Gastrocnemius medialis (tissue), 4 donors: ENCODE measurements at regions not wholly inside any gene's neighbourhood (a gene's known extent, or its start where the extent isn't known, plus 50 kb on each side); places are given as distances from the start of the nearest gene placed in this dataset.

Source experiments
- ATAC-seq, 2 donors: fragments of 150-250 bp; one replicate each; pipeline ENCODE4 v1.9.1; 2016
- DNase-seq, 2 donors: peaks; one replicate each; pipeline ENCODE4 v3.0.0-alpha.2; 2019
- H3K27ac ChIP-seq, 4 donors: fragments of 200-600 bp; sonication (generic); 1 replicate in 1 of 4; 2 replicates in 3 of 4; pipeline ENCODE4 v1.5.1; 2016 to 2018; ENCODE audit warnings: mild to moderate bottlenecking in 2 of 4, moderate library complexity in 1 of 4
- H3K27me3 ChIP-seq, 3 donors: fragments of 200-600 bp; sonication (generic) in 2 of 3; 1 replicate in 1 of 3; 2 replicates in 2 of 3; pipeline versions ENCODE4 v1.5.1 to v1.6.0; 2016 to 2019; ENCODE audit warnings: mild to moderate bottlenecking in 1 of 3, moderate library complexity in 1 of 3
- H3K36me3 ChIP-seq, 2 donors: fragments of 200-600 bp; sonication (generic) in 1 of 2; one replicate each; pipeline ENCODE4 v1.5.1; 2017 to 2018
- H3K4me1 ChIP-seq, 2 donors: fragments of 200-600 bp; sonication (generic) in 1 of 2; one replicate each; pipeline ENCODE4 v1.5.1; 2016 to 2017; ENCODE audit warnings: mild to moderate bottlenecking in 2 of 2
- H3K4me3 ChIP-seq, 4 donors: fragments of 200-600 bp; sonication (generic) in 3 of 4; 1 replicate in 1 of 4; 2 replicates in 3 of 4; pipeline ENCODE4 v1.5.1; 2016 to 2019; ENCODE audit warnings: mild to moderate bottlenecking in 2 of 4
- H3K9me3 ChIP-seq, 3 donors: fragments of 200-600 bp; sonication (generic) in 2 of 3; 1 replicate in 1 of 3; 2 replicates in 2 of 3; pipeline ENCODE4 v1.5.1; 2016 to 2019
- POLR2A ChIP-seq, 2 donors: fragments of 450-650 bp; IDR thresholded peaks; one replicate each; pipeline ENCODE4 v1.6.1; 2017; ENCODE audit warnings: antibody characterized with exemption in 2 of 2, mild to moderate bottlenecking in 2 of 2, moderate library complexity in 2 of 2
- in situ Hi-C, 4 donors: fragments of 200-750 bp; cut with MboI; loops; one replicate each; pipeline versions ENCODE4 v1.15.0 to v1.8.0; 2017; ENCODE audit warnings: low sequenced_read_pairs in 4 of 4
- intact Hi-C: fragments of 100-400 bp; cut with DNase I; formaldehyde crosslinking; loops from one replicate; pipeline ENCODE4 v1.15.1; 2023; ENCODE audit warnings: low total_unique reads
- TF ChIP-seq, protein P1 (sequence below), 5 experiments: fragments of 450-650 bp in 3 of 5; fragments of 200-600 bp in 2 of 5; sonication (generic) in 2 of 5; IDR thresholded peaks in 4 of 5; conservative IDR thresholded peaks in 1 of 5; 1 replicate in 4 of 5; 2 replicates in 1 of 5; pipeline ENCODE4 v1.5.1; 2016 to 2019; ENCODE audit warnings: antibody characterized with exemption in 5 of 5, mild to moderate bottlenecking in 3 of 5, moderate library complexity in 3 of 5

DNA sequence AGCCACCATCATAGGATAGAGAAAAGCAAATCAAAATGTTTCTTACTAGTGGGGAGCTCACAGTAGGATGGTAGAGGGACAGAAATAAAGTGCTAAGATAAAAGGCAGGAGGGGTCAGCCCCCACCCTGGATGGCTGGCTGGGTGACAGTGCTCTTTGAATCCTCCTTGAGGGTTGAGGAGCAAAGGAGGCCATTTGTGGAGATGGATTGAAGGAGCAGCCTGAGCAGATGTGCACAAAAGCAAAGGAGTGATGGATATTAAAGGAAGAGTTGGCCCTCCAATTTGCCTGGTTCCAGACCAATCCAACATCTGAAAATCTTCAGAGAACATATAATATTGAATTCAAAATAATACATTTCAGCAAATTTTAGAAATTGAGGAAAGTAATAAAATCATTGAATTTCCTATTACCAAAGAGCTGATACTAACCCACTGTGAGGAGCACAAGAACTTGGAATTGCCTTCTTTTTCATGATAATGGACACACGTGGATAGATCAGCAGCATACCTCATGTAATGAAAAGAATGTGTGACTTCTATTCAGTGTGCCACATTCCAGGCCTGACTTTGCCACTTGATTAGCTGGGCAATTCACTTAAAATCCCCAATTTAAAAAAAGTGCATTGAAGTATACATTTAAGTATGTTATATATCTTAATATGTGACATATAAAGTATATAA lies 287.0 kb downstream of the FAT3 start:
- intact Hi-C loops: no loop called here
- H3K36me3 ChIP-seq: no peaks in the 10 kb centered on the region
- DNase-seq: no peak
- ATAC-seq: no peak
- no peaks in the 10 kb centered on the region for H3K27me3 ChIP-seq
- no peaks in the 10 kb centered on the region for H3K4me1 ChIP-seq
- H3K9me3 ChIP-seq: no peaks in the 10 kb centered on the region
- TF ChIP-seq POLR2A (IDR thresholded peaks at IDR 0.05): no peak
- TF ChIP-seq, protein P1, sequence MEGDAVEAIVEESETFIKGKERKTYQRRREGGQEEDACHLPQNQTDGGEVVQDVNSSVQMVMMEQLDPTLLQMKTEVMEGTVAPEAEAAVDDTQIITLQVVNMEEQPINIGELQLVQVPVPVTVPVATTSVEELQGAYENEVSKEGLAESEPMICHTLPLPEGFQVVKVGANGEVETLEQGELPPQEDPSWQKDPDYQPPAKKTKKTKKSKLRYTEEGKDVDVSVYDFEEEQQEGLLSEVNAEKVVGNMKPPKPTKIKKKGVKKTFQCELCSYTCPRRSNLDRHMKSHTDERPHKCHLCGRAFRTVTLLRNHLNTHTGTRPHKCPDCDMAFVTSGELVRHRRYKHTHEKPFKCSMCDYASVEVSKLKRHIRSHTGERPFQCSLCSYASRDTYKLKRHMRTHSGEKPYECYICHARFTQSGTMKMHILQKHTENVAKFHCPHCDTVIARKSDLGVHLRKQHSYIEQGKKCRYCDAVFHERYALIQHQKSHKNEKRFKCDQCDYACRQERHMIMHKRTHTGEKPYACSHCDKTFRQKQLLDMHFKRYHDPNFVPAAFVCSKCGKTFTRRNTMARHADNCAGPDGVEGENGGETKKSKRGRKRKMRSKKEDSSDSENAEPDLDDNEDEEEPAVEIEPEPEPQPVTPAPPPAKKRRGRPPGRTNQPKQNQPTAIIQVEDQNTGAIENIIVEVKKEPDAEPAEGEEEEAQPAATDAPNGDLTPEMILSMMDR (IDR thresholded peaks at IDR 0.05 in 4 of 5, conservative IDR thresholded peaks at IDR 0.05 in 1 of 5): no peak
- H3K27ac ChIP-seq: no peak overlapping the region
- in situ Hi-C loops: no loop called here
- no peak overlapping the region for H3K4me3 ChIP-seq

- DNase-seq: no peak
- in situ Hi-C loops (no loop called here), intact Hi-C loops (no loop called here)
- Histone ChIP-seq H3K4me3 (no peak overlapping the region), H3K27ac (no peak overlapping the region), H3K9me3 (no peaks in the 10 kb centered on the region), H3K27me3 (no peaks in the 10 kb centered on the region), H3K4me1 (no peaks in the 10 kb centered on the region), H3K36me3 (no peaks in the 10 kb centered on the region)
- TF ChIP-seq, protein P1 (IDR thresholded peaks at IDR 0.05 in 4 of 5, conservative IDR thresholded peaks at IDR 0.05 in 1 of 5): no peak
- TF ChIP-seq POLR2A (IDR thresholded peaks at IDR 0.05): no peak
- no peak for ATAC-seq
Measured at GRCh38 chr11:92512204-92512569, 287.6 kb downstream of the FAT3 start.

GRCh38 chr11:92523611-92524010 lies 299.0 kb downstream of the FAT3 start:
- Histone ChIP-seq H3K4me3 (no peak overlapping the region), H3K27me3 (no peaks in the 10 kb centered on the region), H3K36me3 (no peaks in the 10 kb centered on the region), H3K4me1 (no peaks in the 10 kb centered on the region), H3K27ac (no peak overlapping the region), H3K9me3 (peaks cover 0 to 2% (median 0%) of the 10 kb centered on the region in 3 donors)
- no peak for DNase-seq
- TF ChIP-seq, protein P1 (IDR thresholded peaks at IDR 0.05 in 4 of 5, conservative IDR thresholded peaks at IDR 0.05 in 1 of 5): no peak
- TF ChIP-seq POLR2A (IDR thresholded peaks at IDR 0.05): no peak
- intact Hi-C loops (no loop called here), in situ Hi-C loops (no loop called here)
- ATAC-seq: no peak

GRCh38 chr11:92524542-92524941 lies 299.9 kb downstream of the FAT3 start:
- no peaks in the 10 kb centered on the region for H3K4me1 ChIP-seq
- H3K4me3 ChIP-seq: no peak overlapping the region
- DNase-seq: no peak
- no peak overlapping the region for H3K27ac ChIP-seq
- H3K9me3 ChIP-seq: peaks cover 0 to 2% (median 0%) of the 10 kb centered on the region in 3 donors
- in situ Hi-C loops (no loop called here), intact Hi-C loops (no loop called here)
- H3K27me3 ChIP-seq: no peaks in the 10 kb centered on the region
- no peak for ATAC-seq
- TF ChIP-seq, protein P1 (IDR thresholded peaks at IDR 0.05 in 4 of 5, conservative IDR thresholded peaks at IDR 0.05 in 1 of 5): no peak
- TF ChIP-seq POLR2A (IDR thresholded peaks at IDR 0.05): no peak
- H3K36me3 ChIP-seq: no peaks in the 10 kb centered on the region

GRCh38 chr11:92527467-92527866 lies 302.8 kb downstream of the FAT3 start:
- H3K9me3 ChIP-seq: no peaks in the 10 kb centered on the region
- H3K4me1 ChIP-seq: no peaks in the 10 kb centered on the region
- no peak overlapping the region for H3K27ac ChIP-seq
- no peak for TF ChIP-seq POLR2A (IDR thresholded peaks at IDR 0.05)
- TF ChIP-seq, protein P1 (IDR thresholded peaks at IDR 0.05 in 4 of 5, conservative IDR thresholded peaks at IDR 0.05 in 1 of 5): no peak
- no peak overlapping the region for H3K4me3 ChIP-seq
- no peaks in the 10 kb centered on the region for H3K27me3 ChIP-seq
- in situ Hi-C loops: no loop called here
- no peak for DNase-seq
- no peaks in the 10 kb centered on the region for H3K36me3 ChIP-seq
- ATAC-seq: no peak
- intact Hi-C loops: no loop called here
